Liver (tissue), 2 donors: ENCODE measurements at regions not wholly inside any gene's neighbourhood (a gene's known extent, or its start where the extent isn't known, plus 50 kb on each side); places are given as distances from the start of the nearest gene placed in this dataset.

Experiments
- TF ChIP-seq, protein P1 (sequence below): fragments of 150-350 bp; IDR thresholded peaks from 2 replicates; pipeline ENCODE4 v1.5.1; 2017; ENCODE audit warnings: improper control_type of control experiment, low read depth, low read length; ENCODE audit not compliant: missing input control
- TF ChIP-seq, protein P2 (sequence below): IDR thresholded peaks from 2 replicates; pipeline ENCODE4 v1.6.1; 2016; ENCODE audit warnings: antibody characterized with exemption
- donor health status: healthy.

DNA sequence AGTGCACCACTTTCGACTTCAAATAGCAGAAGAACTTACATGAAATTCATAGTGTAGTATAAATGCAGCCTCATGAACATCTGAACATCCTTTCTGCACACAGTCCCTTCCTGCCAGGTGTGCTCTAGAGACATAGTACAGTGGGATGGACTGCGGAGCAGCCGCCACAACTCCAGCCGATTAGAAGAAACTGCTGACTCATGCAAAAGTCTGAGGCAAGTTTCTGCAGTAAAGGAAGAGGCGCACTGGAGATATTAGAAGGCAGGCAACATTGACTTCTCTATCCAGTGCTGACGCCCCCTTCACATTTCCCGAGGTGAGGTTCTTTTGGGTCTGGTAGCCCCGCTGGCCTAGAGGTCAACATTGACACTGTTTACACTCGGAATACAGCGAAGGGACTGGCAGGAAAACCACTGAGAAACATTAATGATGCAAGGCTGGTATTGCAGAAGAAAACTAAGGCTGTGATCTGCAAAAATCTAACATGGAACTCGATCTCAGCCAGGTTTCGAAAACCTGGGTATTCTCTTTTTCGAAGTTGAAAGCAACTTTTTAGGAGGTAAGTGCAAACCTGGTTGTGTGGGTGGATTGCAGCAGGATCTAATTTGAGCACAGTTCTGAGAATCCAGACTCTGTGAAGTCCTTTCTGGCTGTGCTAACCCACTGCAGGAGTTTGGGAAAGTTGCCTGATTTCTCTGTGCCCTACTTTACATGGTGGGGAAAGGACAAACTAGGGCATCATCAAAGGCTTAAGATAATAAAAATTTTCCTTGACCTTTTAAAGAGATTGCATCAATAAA lies 90.7 kb downstream of the CDC7 start:
- TF ChIP-seq, protein P1, sequence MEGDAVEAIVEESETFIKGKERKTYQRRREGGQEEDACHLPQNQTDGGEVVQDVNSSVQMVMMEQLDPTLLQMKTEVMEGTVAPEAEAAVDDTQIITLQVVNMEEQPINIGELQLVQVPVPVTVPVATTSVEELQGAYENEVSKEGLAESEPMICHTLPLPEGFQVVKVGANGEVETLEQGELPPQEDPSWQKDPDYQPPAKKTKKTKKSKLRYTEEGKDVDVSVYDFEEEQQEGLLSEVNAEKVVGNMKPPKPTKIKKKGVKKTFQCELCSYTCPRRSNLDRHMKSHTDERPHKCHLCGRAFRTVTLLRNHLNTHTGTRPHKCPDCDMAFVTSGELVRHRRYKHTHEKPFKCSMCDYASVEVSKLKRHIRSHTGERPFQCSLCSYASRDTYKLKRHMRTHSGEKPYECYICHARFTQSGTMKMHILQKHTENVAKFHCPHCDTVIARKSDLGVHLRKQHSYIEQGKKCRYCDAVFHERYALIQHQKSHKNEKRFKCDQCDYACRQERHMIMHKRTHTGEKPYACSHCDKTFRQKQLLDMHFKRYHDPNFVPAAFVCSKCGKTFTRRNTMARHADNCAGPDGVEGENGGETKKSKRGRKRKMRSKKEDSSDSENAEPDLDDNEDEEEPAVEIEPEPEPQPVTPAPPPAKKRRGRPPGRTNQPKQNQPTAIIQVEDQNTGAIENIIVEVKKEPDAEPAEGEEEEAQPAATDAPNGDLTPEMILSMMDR, result no peak
- TF ChIP-seq, protein P2, sequence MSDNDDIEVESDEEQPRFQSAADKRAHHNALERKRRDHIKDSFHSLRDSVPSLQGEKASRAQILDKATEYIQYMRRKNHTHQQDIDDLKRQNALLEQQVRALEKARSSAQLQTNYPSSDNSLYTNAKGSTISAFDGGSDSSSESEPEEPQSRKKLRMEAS, result no peak
